Suppressor macrophage treated with lipopolysaccharide for 4 hours (primary cell): ENCODE measurements at regions not wholly inside any gene's neighbourhood (a gene's known extent, or its start where the extent isn't known, plus 50 kb on each side); places are given as distances from the start of the nearest gene placed in this dataset.

Experiments
- DNase-seq: peaks from one replicate; pipeline ENCODE4 v3.0.0-alpha.2; 2020

- DNase-seq: no peak
Observed at GRCh38 chr2:63658176-63658968, 69.6 kb downstream of the MDH1 start.

GRCh38 chr2:63660060-63660459 is 71.3 kb downstream of the MDH1 start:
- DNase-seq: no peak

GRCh38 chr2:63661076-63661475 is 72.3 kb downstream of the MDH1 start:
- DNase-seq: peak; percentile 3

GRCh38 chr2:63662028-63662804 is 73.5 kb downstream of the MDH1 start:
- no peak for DNase-seq

- peak; percentile 14 for DNase-seq
Observed at GRCh38 chr2:63663013-63663864, 74.5 kb downstream of the MDH1 start.

GRCh38 chr2:63665091-63665490 is 76.3 kb downstream of the MDH1 start:
- DNase-seq: no peak

- no peak for DNase-seq
Observed at GRCh38 chr2:63665846-63666475, 77.2 kb downstream of the MDH1 start.

GRCh38 chr2:63667132-63667700 is 78.5 kb downstream of the MDH1 start:
- DNase-seq: no peak

GRCh38 chr2:63668000-63668399 is 79.2 kb downstream of the MDH1 start:
- DNase-seq: no peak

GRCh38 chr2:63668466-63668865 is 79.7 kb downstream of the MDH1 start:
- no peak for DNase-seq

GRCh38 chr2:63669596-63669995 is 80.8 kb downstream of the MDH1 start:
- no peak for DNase-seq

GRCh38 chr2:63673865-63674533 is 85.2 kb downstream of the MDH1 start:
- DNase-seq: no peak

GRCh38 chr2:63675026-63675425 is 86.3 kb downstream of the MDH1 start:
- DNase-seq: no peak

GRCh38 chr2:63676135-63676534 is 87.4 kb downstream of the MDH1 start:
- peak; percentile 48 for DNase-seq

- no peak for DNase-seq
Observed at GRCh38 chr2:63678085-63678484, 89.3 kb downstream of the MDH1 start.

- DNase-seq: no peak
Observed at GRCh38 chr2:63678551-63678950, 89.8 kb downstream of the MDH1 start.

GRCh38 chr2:63679252-63679855 is 90.6 kb downstream of the MDH1 start:
- no peak for DNase-seq

GRCh38 chr2:63680455-63680854 is 91.7 kb downstream of the MDH1 start:
- DNase-seq: no peak

- no peak for DNase-seq
Observed at GRCh38 chr2:63681896-63682295, 93.1 kb downstream of the MDH1 start.

- peak; percentile 61 for DNase-seq
Observed at GRCh38 chr2:63692002-63692606, 103.3 kb downstream of the MDH1 start.

- DNase-seq: no peak
Observed at GRCh38 chr2:63695583-63695982, 106.8 kb downstream of the MDH1 start.
